Lower leg skin (tissue), 4 donors: ENCODE measurements at regions not wholly inside any gene's neighbourhood (a gene's known extent, or its start where the extent isn't known, plus 50 kb on each side); places are given as distances from the start of the nearest gene placed in this dataset.

Experiments
- DNase-seq, 2 donors: peaks; one replicate each; pipeline ENCODE4 v3.0.0-alpha.2; 2019; ENCODE audit warnings: low spot score in 2 of 2
- H3K4me3 ChIP-seq: fragments of 200-600 bp; sonication (generic); 2 replicates; pipeline ENCODE4 v1.5.1; 2017; ENCODE audit warnings: mild to moderate bottlenecking, low read depth; ENCODE audit not compliant: poor library complexity, severe bottlenecking
- CTCF ChIP-seq, 3 donors: fragments of 450-650 bp; IDR thresholded peaks; one replicate each; pipeline ENCODE4 v1.5.1; 2016; ENCODE audit warnings: antibody characterized with exemption in 3 of 3, mild to moderate bottlenecking in 3 of 3, moderate library complexity in 2 of 3
- POLR2A ChIP-seq, 2 donors: fragments of 450-650 bp; IDR thresholded peaks; one replicate each; pipeline ENCODE4 v1.6.1; 2016 to 2017; ENCODE audit warnings: antibody characterized with exemption in 2 of 2, mild to moderate bottlenecking in 1 of 2, moderate library complexity in 1 of 2
- WGBS, 2 donors: methylation state at CpG; one replicate each; pipeline ENCODE4 v1.1.5; 2018; 5-methylcytosine and 5-hydroxymethylcytosine counted together
- intact Hi-C: fragments of 100-400 bp; cut with DNase I; formaldehyde crosslinking; loops from one replicate; pipeline ENCODE4 v1.15.0; 2023; ENCODE audit warnings: low total_unique reads

- WGBS, 2 donors: 89 to 92% methylated on average over 8 of the region's 8 CpGs
- intact Hi-C loops: no loop called here
- no peak overlapping the region for H3K4me3 ChIP-seq
- TF ChIP-seq CTCF (IDR thresholded peaks at IDR 0.05) (no peak), POLR2A (IDR thresholded peaks at IDR 0.05) (no peak)
- DNase-seq: no peak
These were observed 524.6 kb upstream of the SLIT2 start for GRCh38 chr4:19727141-19727540.

- no peak for DNase-seq
- intact Hi-C loops: no loop called here
- WGBS, 2 donors: 91 to 92% methylated on average over 3 of the region's 3 CpGs
- TF ChIP-seq CTCF (IDR thresholded peaks at IDR 0.05) (no peak), POLR2A (IDR thresholded peaks at IDR 0.05) (no peak)
- no peak overlapping the region for H3K4me3 ChIP-seq
These were observed 526.6 kb upstream of the SLIT2 start for GRCh38 chr4:19725130-19725529.

DNA sequence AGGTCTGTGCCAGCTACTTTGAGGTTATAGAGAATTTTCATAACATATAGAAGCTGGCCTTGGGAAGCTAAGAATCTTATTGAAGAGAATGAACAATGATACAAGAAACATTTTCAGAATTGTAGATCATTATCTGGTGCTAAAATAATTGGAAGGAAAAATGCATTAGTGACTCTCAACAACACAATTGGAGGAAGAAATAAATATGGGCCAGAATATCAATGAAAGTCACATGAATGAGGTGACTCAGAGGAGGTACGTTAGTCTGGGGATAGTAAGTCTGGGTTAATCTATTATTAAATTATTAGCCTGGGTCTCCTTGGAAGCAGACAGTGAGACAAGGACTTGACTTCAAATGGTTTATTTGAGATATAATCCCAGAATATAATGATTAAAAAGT, 529.3 kb upstream of the SLIT2 start:
- 26 to 34% methylated on average over 1 of the region's 1 CpG for WGBS, 2 donors
- TF ChIP-seq POLR2A (IDR thresholded peaks at IDR 0.05): no peak
- no peak for DNase-seq
- no peak overlapping the region for H3K4me3 ChIP-seq
- intact Hi-C loops: no loop called here

DNA sequence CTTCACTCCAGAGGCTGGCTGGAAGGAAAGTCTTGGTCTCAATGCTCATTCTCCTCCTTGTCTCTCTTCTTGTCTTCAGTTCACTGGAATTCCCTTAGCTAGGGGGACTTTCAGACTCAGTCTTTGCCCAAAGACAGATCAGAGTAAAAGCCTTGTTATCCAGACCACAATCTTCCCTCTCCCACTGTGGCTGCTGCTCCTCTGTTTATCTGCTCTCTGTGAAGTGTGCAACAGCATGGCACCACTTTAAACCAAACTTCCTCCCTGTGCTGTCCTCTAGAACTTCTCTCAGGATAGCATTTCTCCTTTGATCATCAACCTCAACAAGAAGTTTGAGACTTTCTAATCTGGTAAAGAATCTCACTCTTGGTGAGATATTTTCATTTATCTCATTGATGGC, 530.1 kb upstream of the SLIT2 start:
- DNase-seq: no peak
- TF ChIP-seq CTCF (IDR thresholded peaks at IDR 0.05) (no peak), POLR2A (IDR thresholded peaks at IDR 0.05) (no peak)
- H3K4me3 ChIP-seq: no peak overlapping the region
- intact Hi-C loops: no loop called here

GRCh38 chr4:19720610-19721009, 531.1 kb upstream of the SLIT2 start:
- no peak overlapping the region for H3K4me3 ChIP-seq
- 69 to 79% methylated on average over 1 of the region's 1 CpG for WGBS, 2 donors
- no peak for DNase-seq
- intact Hi-C loops: no loop called here
- no peak for TF ChIP-seq CTCF (IDR thresholded peaks at IDR 0.05)
- no peak for TF ChIP-seq POLR2A (IDR thresholded peaks at IDR 0.05)

DNA sequence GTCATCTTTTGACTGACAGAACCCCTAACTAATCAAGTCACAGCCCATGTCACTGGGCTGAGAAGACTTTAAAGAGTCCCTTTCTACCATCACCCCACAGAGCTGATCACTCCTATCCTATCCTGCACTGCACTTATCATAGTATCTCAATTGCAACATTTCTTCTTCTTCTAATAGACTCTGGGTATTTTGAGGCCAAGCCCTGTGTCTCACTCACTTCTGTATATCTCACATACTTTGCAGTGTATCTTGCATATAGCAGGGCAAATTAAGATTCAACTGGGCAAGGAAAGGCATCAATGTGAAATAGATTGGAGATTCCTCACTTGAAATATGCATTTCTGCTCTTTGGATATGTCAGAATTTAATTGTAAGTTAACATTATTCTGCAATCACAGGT, 531.5 kb upstream of the SLIT2 start:
- no peak for TF ChIP-seq POLR2A (IDR thresholded peaks at IDR 0.05)
- no peak for TF ChIP-seq CTCF (IDR thresholded peaks at IDR 0.05)
- no peak for DNase-seq
- intact Hi-C loops: no loop called here
- H3K4me3 ChIP-seq: no peak overlapping the region
